ENCODE measurements at regions not wholly inside any gene's neighbourhood (a gene's known extent, or its start where the extent isn't known, plus 50 kb on each side); places are given as distances from the start of the nearest gene placed in this dataset.

GRCh38 chr7:85324145-85324799 is 137.4 kb upstream of the SEMA3D start:
- no peak for DNase-seq
- Mint-ChIP-seq H3K36me3 (no peaks in the 10 kb centered on the region), H3K9me3 (peaks cover 4% of the 10 kb centered on the region), H3K4me1 (no peaks in the 10 kb centered on the region), H3K4me3 (no peak overlapping the region), H3K27me3 (no peaks in the 10 kb centered on the region), H3K27ac (no peak overlapping the region)

GRCh38 chr7:85322252-85322651 is 135.4 kb upstream of the SEMA3D start:
- Mint-ChIP-seq H3K4me1 (no peaks in the 10 kb centered on the region), H3K9me3 (peaks cover 4% of the 10 kb centered on the region), H3K4me3 (no peak overlapping the region), H3K36me3 (no peaks in the 10 kb centered on the region), H3K27ac (no peak overlapping the region), H3K27me3 (no peaks in the 10 kb centered on the region)
- no peak for DNase-seq

- H3K27ac Mint-ChIP-seq = no peak overlapping the region
- H3K9me3 Mint-ChIP-seq = peaks cover 4% of the 10 kb centered on the region
- DNase-seq = no peak
- no peaks in the 10 kb centered on the region for H3K27me3 Mint-ChIP-seq
- no peak overlapping the region for H3K4me3 Mint-ChIP-seq
- no peaks in the 10 kb centered on the region for H3K4me1 Mint-ChIP-seq
- no peaks in the 10 kb centered on the region for H3K36me3 Mint-ChIP-seq
These were observed 134.0 kb upstream of the SEMA3D start for GRCh38 chr7:85320699-85321476.

- Mint-ChIP-seq H3K9me3 (peaks cover 3% of the 10 kb centered on the region), H3K27ac (no peak overlapping the region), H3K4me1 (no peaks in the 10 kb centered on the region), H3K27me3 (no peaks in the 10 kb centered on the region), H3K36me3 (no peaks in the 10 kb centered on the region), H3K4me3 (no peak overlapping the region)
- no peak for DNase-seq
These were observed 129.6 kb upstream of the SEMA3D start for GRCh38 chr7:85316489-85316888.

GRCh38 chr7:85310301-85310700 is 123.4 kb upstream of the SEMA3D start:
- Mint-ChIP-seq H3K27ac (no peak overlapping the region), H3K4me1 (no peaks in the 10 kb centered on the region), H3K36me3 (no peaks in the 10 kb centered on the region), H3K9me3 (peaks cover 4% of the 10 kb centered on the region), H3K4me3 (no peak overlapping the region), H3K27me3 (no peaks in the 10 kb centered on the region)
- no peak for DNase-seq

GRCh38 chr7:85306115-85306514 is 119.3 kb upstream of the SEMA3D start:
- H3K4me3 Mint-ChIP-seq = no peak overlapping the region
- no peaks in the 10 kb centered on the region for H3K36me3 Mint-ChIP-seq
- no peaks in the 10 kb centered on the region for H3K4me1 Mint-ChIP-seq
- no peak overlapping the region for H3K27ac Mint-ChIP-seq
- H3K9me3 Mint-ChIP-seq = peaks cover 3% of the 10 kb centered on the region
- H3K27me3 Mint-ChIP-seq = no peaks in the 10 kb centered on the region
- DNase-seq = no peak

- DNase-seq = no peak
- Mint-ChIP-seq H3K4me3 (no peak overlapping the region), H3K27me3 (no peaks in the 10 kb centered on the region), H3K27ac (no peak overlapping the region), H3K36me3 (no peaks in the 10 kb centered on the region), H3K4me1 (no peaks in the 10 kb centered on the region), H3K9me3 (no peaks in the 10 kb centered on the region)
These were observed 107.3 kb upstream of the SEMA3D start for GRCh38 chr7:85294176-85294575.

- H3K27ac Mint-ChIP-seq = no peak overlapping the region
- no peaks in the 10 kb centered on the region for H3K9me3 Mint-ChIP-seq
- no peak for DNase-seq
- no peaks in the 10 kb centered on the region for H3K36me3 Mint-ChIP-seq
- no peaks in the 10 kb centered on the region for H3K4me1 Mint-ChIP-seq
- no peak overlapping the region for H3K4me3 Mint-ChIP-seq
- no peaks in the 10 kb centered on the region for H3K27me3 Mint-ChIP-seq
These were observed 106.2 kb upstream of the SEMA3D start for GRCh38 chr7:85292908-85293576.

- H3K36me3 Mint-ChIP-seq = no peaks in the 10 kb centered on the region
- no peaks in the 10 kb centered on the region for H3K4me1 Mint-ChIP-seq
- no peaks in the 10 kb centered on the region for H3K9me3 Mint-ChIP-seq
- H3K4me3 Mint-ChIP-seq = no peak overlapping the region
- no peak overlapping the region for H3K27ac Mint-ChIP-seq
- H3K27me3 Mint-ChIP-seq = no peaks in the 10 kb centered on the region
- no peak for DNase-seq
These were observed 103.4 kb upstream of the SEMA3D start for GRCh38 chr7:85290269-85290668.

- H3K27me3 Mint-ChIP-seq = no peaks in the 10 kb centered on the region
- H3K4me1 Mint-ChIP-seq = no peaks in the 10 kb centered on the region
- H3K4me3 Mint-ChIP-seq = no peak overlapping the region
- no peak overlapping the region for H3K27ac Mint-ChIP-seq
- H3K36me3 Mint-ChIP-seq = no peaks in the 10 kb centered on the region
- H3K9me3 Mint-ChIP-seq = no peaks in the 10 kb centered on the region
- DNase-seq = no peak
These were observed 102.4 kb upstream of the SEMA3D start for GRCh38 chr7:85289279-85289678.

- H3K36me3 Mint-ChIP-seq = no peaks in the 10 kb centered on the region
- H3K27ac Mint-ChIP-seq = no peak overlapping the region
- H3K9me3 Mint-ChIP-seq = no peaks in the 10 kb centered on the region
- no peaks in the 10 kb centered on the region for H3K4me1 Mint-ChIP-seq
- H3K27me3 Mint-ChIP-seq = no peaks in the 10 kb centered on the region
- no peak overlapping the region for H3K4me3 Mint-ChIP-seq
- DNase-seq = no peak
These were observed 100.4 kb upstream of the SEMA3D start for GRCh38 chr7:85287106-85287825.

GRCh38 chr7:85286446-85286845 is 99.6 kb upstream of the SEMA3D start:
- H3K9me3 Mint-ChIP-seq = no peaks in the 10 kb centered on the region
- no peak overlapping the region for H3K4me3 Mint-ChIP-seq
- no peaks in the 10 kb centered on the region for H3K4me1 Mint-ChIP-seq
- no peak for DNase-seq
- no peak overlapping the region for H3K27ac Mint-ChIP-seq
- no peaks in the 10 kb centered on the region for H3K27me3 Mint-ChIP-seq
- H3K36me3 Mint-ChIP-seq = no peaks in the 10 kb centered on the region

- no peaks in the 10 kb centered on the region for H3K9me3 Mint-ChIP-seq
- no peaks in the 10 kb centered on the region for H3K36me3 Mint-ChIP-seq
- H3K27ac Mint-ChIP-seq = no peak overlapping the region
- H3K4me1 Mint-ChIP-seq = no peaks in the 10 kb centered on the region
- H3K4me3 Mint-ChIP-seq = no peak overlapping the region
- DNase-seq = no peak
- H3K27me3 Mint-ChIP-seq = no peaks in the 10 kb centered on the region
These were observed 98.7 kb upstream of the SEMA3D start for GRCh38 chr7:85285527-85285926.

- DNase-seq = no peak
- Mint-ChIP-seq H3K4me3 (no peak overlapping the region), H3K9me3 (no peaks in the 10 kb centered on the region), H3K36me3 (no peaks in the 10 kb centered on the region), H3K27me3 (no peaks in the 10 kb centered on the region), H3K4me1 (no peaks in the 10 kb centered on the region), H3K27ac (no peak overlapping the region)
These were observed 88.3 kb upstream of the SEMA3D start for GRCh38 chr7:85275204-85275603.

- DNase-seq = no peak
- H3K27me3 Mint-ChIP-seq = no peaks in the 10 kb centered on the region
- H3K36me3 Mint-ChIP-seq = no peaks in the 10 kb centered on the region
- H3K4me1 Mint-ChIP-seq = no peaks in the 10 kb centered on the region
- no peak overlapping the region for H3K4me3 Mint-ChIP-seq
- H3K27ac Mint-ChIP-seq = no peak overlapping the region
- no peaks in the 10 kb centered on the region for H3K9me3 Mint-ChIP-seq
These were observed 87.6 kb upstream of the SEMA3D start for GRCh38 chr7:85274454-85274853.
